Retinal pigment epithelial cell (primary cell): ENCODE measurements at regions not wholly inside any gene's neighbourhood (a gene's known extent, or its start where the extent isn't known, plus 50 kb on each side); places are given as distances from the start of the nearest gene placed in this dataset.
"Not testable (repeated sequence)": the region's sequence is repeated elsewhere in the genome, so short reads cannot be mapped to it uniquely, and the experiment has no call there.

Source experiments
- DNase-seq: peaks from one replicate; pipeline ENCODE4 v3.0.0-alpha.2; 2010; ENCODE audit warnings: low read depth
- H3K4me3 ChIP-seq: 2 replicates; pipeline ENCODE4 v1.5.1; 2011; ENCODE audit warnings: mild to moderate bottlenecking, low read length, control low read depth, moderate library complexity
- TF ChIP-seq, protein P1 (sequence below): conservative IDR thresholded peaks from 2 replicates; pipeline ENCODE4 v1.5.1; 2011; ENCODE audit warnings: low read depth, low read length, control low read depth, inconsistent platforms

DNA sequence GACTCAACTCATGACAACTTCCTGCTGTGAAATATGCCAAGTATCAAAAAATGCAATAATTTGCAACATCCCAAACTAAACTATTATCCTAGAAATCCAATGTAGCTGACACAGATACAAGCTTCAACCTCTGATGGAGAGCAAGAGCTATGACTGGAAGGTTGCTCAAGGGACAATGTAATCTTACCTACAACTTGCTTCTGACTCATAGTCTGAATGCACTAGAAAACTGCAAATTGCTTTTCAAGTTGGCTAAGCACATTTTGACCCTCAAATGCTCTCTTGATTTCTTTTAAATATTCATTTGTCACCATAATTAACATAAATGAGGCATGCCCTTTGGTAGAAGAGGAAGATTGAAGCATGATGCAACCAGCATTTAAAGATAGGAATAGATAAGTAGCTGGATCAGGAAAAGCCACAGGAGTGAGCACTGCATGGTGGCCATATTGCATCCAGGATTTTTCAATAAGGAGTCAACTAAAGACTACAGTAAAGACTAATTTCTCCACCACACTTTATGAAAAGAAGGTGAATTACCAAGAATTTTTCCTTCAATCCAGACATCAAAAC is 630.8 kb upstream of the GBE1 start:
- no peak overlapping the region for H3K4me3 ChIP-seq
- TF ChIP-seq, protein P1, sequence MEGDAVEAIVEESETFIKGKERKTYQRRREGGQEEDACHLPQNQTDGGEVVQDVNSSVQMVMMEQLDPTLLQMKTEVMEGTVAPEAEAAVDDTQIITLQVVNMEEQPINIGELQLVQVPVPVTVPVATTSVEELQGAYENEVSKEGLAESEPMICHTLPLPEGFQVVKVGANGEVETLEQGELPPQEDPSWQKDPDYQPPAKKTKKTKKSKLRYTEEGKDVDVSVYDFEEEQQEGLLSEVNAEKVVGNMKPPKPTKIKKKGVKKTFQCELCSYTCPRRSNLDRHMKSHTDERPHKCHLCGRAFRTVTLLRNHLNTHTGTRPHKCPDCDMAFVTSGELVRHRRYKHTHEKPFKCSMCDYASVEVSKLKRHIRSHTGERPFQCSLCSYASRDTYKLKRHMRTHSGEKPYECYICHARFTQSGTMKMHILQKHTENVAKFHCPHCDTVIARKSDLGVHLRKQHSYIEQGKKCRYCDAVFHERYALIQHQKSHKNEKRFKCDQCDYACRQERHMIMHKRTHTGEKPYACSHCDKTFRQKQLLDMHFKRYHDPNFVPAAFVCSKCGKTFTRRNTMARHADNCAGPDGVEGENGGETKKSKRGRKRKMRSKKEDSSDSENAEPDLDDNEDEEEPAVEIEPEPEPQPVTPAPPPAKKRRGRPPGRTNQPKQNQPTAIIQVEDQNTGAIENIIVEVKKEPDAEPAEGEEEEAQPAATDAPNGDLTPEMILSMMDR: no peak
- no peak for DNase-seq

DNA sequence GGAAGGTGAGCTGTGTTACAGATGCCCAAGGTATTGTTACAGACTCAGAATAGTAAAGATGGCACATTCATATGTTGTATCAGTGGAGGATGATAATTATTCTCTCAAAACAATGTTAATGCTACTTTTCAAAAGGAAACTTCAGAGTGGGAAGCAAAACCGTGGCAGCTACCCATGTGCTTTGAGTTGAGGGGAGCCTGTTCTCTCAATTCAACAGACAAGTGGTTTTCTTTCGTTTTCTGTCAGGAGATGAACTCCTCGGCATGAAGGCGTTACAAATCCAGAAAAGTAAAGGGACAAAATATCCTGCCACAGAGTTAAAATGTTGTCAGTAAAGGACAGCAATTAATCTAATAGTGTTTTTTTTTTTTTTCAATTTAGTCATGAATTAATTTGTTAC is 629.4 kb upstream of the GBE1 start:
- TF ChIP-seq, protein P1: no peak
- no peak for DNase-seq
- no peak overlapping the region for H3K4me3 ChIP-seq

DNA sequence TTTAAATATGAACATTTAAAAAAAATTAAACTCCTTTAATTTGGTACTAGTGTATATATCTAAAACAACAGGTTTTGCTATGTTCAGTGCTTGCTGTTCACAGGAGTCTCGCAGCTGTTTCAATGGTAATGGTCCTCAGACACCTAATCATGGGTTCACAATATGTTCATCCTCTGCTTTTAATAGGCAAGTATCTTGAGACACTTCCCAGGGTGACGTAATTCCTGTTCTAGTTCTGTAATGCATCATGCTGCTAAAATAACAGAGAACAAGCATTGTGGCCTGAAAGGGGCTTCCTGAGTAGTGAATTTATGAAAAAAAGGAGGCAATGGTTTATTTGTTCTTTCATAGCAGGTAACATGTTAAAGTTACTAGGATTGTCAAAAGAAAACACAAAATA is 625.2 kb upstream of the GBE1 start:
- DNase-seq: no peak
- TF ChIP-seq, protein P1: no peak
- no peak overlapping the region for H3K4me3 ChIP-seq

DNA sequence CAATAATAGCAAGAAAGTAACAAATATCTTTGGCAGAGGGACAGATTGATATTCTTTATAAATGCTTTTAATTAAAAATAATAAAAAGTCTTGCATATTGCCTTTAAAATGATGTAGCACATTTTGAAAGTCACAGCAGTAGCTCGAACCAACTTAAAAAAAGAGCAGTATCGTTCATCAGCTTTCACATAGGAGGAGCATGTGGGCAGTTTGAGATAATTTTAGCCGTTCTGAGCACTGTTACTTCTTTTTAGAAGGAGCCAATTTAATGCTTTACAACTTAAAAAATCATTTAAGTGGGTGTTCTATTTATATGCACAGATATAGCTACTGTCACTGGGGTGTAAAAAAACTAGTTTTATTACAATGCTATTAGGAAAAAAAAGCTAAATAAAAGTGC is 622.7 kb upstream of the GBE1 start:
- H3K4me3 ChIP-seq: no peak overlapping the region
- DNase-seq: no peak
- TF ChIP-seq, protein P1: no peak

DNA sequence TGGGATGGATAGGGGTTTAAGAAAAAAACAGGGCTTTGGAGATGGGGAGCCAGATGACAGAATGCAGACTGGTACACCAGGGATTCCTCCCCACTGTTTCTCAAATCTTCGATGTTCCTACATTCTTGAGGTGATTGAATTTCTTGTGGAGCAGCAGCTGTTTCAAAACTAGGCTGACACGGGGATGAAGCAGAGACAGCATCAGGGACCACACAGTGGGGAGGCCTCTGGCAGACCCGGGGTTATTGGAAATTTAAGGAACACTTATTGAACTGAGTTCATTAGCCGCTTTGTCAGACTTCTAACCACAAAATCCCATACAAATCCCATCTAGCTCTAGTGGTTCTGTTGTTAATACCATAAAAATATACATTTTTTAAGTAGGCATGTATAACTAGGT is 621.4 kb upstream of the GBE1 start:
- no peak for DNase-seq
- H3K4me3 ChIP-seq: no peak overlapping the region
- TF ChIP-seq, protein P1: no peak

DNA sequence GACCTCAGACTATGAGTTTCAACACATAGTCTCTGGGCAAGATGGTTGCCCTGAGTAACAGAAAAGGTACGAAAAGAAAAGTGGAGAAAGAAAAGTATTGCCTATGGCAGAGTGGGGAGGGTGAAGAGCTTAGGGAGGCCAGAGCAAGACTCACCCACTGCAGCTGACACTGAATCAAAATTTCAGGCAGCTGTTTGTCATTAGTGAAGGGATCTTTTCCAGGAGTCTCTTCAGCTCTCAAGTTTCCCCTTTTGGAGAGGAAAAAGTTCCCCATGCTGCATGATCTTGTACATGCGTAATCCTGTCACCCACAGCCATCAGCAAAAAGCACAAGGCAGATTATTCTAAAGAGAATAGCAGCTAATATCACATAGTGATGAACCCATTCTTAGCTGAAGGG is 616.9 kb upstream of the GBE1 start:
- no peak for DNase-seq
- H3K4me3 ChIP-seq: no peak overlapping the region
- TF ChIP-seq, protein P1: no peak

DNA sequence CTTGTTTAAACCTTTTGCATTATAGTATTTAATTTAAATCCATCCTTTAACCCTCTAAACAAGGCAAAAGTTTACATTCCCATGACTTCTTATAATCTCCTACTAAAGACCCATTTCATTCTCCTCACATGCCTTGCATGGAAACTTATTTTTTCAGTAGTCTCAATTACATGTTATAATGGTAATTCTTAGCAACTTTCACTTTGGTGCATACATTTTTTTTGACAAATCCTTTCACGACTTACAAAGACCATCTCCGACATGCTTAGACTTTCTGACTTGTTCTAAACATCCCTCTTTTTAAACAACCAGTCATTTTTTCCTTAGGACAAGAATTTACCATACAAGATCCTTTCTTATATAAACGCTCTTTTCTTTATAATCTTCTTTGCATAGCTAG is 615.4 kb upstream of the GBE1 start:
- TF ChIP-seq, protein P1: no peak

DNA sequence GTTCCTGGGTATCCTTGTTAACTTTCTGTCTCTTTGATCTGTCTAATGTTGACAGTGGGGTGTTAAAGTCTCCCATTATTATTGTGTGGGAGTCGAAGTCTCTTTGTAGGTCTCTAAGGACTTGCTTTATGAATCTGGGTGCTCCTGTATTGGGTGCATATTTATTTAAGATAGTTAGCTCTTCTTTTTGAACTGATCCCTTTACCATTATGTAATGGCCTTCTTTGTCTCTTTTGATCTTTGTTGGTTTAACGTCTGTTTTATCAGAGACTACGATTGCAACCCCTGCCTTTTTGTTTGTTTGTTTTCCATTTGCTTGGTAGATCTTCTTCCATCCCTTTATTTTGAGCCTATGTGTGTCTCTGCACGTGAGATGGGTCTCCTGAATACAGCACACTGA is 612.4 kb upstream of the GBE1 start:
- DNase-seq: not testable (repeated sequence)

More for the DNA sequence above, 615.4 kb upstream of the GBE1 start:
- H3K4me3 ChIP-seq: no peak overlapping the region
- no peak for DNase-seq

More for the DNA sequence above, 612.4 kb upstream of the GBE1 start:
- H3K4me3 ChIP-seq: not testable (repeated sequence)
